Fibroblast of mammary gland (primary cell): ENCODE measurements at regions not wholly inside any gene's neighbourhood (a gene's known extent, or its start where the extent isn't known, plus 50 kb on each side); places are given as distances from the start of the nearest gene placed in this dataset.
"Not testable (repeated sequence)": the region's sequence is repeated elsewhere in the genome, so short reads cannot be mapped to it uniquely, and the experiment has no call there.

Experiments
- DNase-seq: peaks from one replicate; pipeline ENCODE4 v3.0.0-alpha.2; 2010; ENCODE audit warnings: low read depth
- H3K4me3 ChIP-seq: 2 replicates; pipeline ENCODE4 v1.5.1; 2011; ENCODE audit warnings: low read depth, mild to moderate bottlenecking, low read length, moderate library complexity; ENCODE audit not compliant: control insufficient read depth
- TF ChIP-seq, protein P1 (sequence below): conservative IDR thresholded peaks from 2 replicates; pipeline ENCODE4 v1.5.1; 2011; ENCODE audit warnings: low read depth, low read length, inconsistent platforms; ENCODE audit not compliant: control insufficient read depth, insufficient read depth

- H3K4me3 ChIP-seq = no peak overlapping the region
- DNase-seq = no peak
- TF ChIP-seq, protein P1, sequence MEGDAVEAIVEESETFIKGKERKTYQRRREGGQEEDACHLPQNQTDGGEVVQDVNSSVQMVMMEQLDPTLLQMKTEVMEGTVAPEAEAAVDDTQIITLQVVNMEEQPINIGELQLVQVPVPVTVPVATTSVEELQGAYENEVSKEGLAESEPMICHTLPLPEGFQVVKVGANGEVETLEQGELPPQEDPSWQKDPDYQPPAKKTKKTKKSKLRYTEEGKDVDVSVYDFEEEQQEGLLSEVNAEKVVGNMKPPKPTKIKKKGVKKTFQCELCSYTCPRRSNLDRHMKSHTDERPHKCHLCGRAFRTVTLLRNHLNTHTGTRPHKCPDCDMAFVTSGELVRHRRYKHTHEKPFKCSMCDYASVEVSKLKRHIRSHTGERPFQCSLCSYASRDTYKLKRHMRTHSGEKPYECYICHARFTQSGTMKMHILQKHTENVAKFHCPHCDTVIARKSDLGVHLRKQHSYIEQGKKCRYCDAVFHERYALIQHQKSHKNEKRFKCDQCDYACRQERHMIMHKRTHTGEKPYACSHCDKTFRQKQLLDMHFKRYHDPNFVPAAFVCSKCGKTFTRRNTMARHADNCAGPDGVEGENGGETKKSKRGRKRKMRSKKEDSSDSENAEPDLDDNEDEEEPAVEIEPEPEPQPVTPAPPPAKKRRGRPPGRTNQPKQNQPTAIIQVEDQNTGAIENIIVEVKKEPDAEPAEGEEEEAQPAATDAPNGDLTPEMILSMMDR = no peak
Observed at GRCh38 chr2:131724019-131724418, 196.3 kb downstream of the CCDC74A start.

- peak; percentile 50 for DNase-seq
- H3K4me3 ChIP-seq = not testable (repeated sequence)
Observed at GRCh38 chr2:131728451-131728850, 200.8 kb downstream of the CCDC74A start.

DNA sequence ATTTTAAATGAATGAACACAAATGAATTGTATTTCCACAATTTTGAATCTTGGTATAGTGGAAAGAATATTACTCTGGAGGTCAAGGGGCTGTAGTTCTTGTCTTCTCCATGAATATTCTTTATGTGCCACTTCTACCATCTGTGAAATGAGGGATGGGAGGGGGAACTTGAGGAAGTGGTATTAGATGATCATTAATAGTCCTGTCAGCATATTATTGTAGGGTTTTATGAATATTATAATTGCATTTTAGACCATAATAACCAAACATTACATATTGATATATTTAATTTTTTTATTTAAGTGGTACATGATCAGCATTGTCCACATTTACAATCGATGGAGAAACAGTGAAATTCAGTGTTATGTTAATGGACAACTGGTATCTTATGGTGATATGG, 205.8 kb downstream of the CCDC74A start:
- DNase-seq, H3K4me3 ChIP-seq: not testable (repeated sequence)

DNA sequence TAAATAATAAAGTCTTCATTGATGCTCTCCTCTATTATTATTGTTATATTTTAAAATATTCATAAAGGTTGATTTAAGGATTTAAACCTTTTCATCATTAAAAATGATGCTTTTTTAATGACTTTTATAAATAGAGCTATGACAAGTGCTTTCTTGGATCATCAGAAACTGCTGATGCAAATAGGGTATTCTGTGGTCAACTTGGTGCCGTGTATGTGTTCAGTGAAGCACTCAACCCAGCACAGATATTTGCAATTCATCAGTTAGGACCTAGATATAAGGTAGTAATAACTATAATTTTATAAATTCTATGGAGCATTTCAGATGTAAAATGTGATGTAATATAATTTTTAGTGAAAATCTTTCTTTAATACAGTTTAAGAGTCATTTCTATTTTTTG, 208.7 kb downstream of the CCDC74A start:
- DNase-seq, H3K4me3 ChIP-seq: not testable (repeated sequence)

- not testable (repeated sequence) for DNase-seq, H3K4me3 ChIP-seq
Observed at GRCh38 chr2:131738533-131738932, 210.8 kb downstream of the CCDC74A start.

- not testable (repeated sequence) for H3K4me3 ChIP-seq, DNase-seq
Observed at GRCh38 chr2:131738996-131739434, 211.3 kb downstream of the CCDC74A start.

- TF ChIP-seq, protein P1 = no peak
- H3K4me3 ChIP-seq = no peak overlapping the region
- no peak for DNase-seq
Observed at GRCh38 chr2:131753640-131754561, 226.2 kb downstream of the CCDC74A start.

GRCh38 chr2:131754929-131755720, 227.4 kb downstream of the CCDC74A start:
- DNase-seq = no peak
- TF ChIP-seq, protein P1 = no peak

GRCh38 chr2:131756141-131756907, 228.6 kb downstream of the CCDC74A start:
- TF ChIP-seq, protein P1 = no peak
- no peak for DNase-seq
- H3K4me3 ChIP-seq = no peak overlapping the region

More at GRCh38 chr2:131754929-131755720, 227.4 kb downstream of the CCDC74A start:
- H3K4me3 ChIP-seq = no peak overlapping the region

DNA sequence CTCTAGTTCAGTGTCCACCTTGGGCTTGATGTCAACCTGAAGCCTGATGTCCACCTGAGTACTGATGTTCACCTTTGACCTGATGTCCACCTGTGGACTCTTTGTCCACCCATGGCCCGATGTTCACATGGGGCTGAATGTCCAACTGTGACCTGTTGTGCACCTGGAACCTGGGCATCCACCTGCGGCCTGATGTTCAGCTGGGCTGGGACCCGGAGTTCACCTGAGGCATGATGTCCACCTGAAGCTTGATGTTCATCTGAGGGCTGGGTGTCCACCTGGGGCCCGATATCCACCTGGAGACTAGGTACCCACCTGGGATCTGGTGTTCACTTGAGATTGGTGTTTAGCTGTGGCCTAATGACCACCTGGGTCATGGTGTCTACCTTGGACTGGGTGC, 231.3 kb downstream of the CCDC74A start:
- not testable (repeated sequence) for DNase-seq, H3K4me3 ChIP-seq

DNA sequence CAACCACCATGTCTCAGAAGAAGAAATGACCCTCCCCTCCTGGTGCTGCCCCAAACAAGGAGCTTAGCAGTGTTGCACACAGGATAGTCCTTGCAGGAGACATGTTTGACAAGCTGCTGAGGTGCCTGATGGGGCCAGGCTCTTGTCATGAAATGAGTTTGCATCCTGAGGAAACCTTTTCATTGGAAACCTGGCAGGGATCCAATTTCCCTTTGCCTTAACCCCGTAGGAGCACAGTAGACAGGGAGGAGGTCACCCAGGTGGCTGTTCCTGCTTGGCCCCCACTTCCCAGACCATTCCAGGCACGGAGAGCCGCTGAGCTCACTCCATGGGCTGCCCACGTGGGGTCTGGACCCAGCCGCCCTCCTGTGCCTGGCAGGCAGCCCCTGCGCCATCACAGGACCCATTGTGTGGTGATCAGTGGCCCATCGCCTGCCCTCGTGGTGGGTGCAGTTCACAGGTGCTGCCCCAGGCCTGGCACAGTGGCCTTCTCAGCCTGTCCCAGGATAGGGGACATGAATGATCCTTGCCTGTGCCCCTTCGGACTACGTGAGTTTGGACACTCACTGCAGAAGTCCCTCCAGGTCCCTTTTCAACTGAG, 247.4 kb downstream of the CCDC74A start:
- not testable (repeated sequence) for H3K4me3 ChIP-seq, DNase-seq

DNA sequence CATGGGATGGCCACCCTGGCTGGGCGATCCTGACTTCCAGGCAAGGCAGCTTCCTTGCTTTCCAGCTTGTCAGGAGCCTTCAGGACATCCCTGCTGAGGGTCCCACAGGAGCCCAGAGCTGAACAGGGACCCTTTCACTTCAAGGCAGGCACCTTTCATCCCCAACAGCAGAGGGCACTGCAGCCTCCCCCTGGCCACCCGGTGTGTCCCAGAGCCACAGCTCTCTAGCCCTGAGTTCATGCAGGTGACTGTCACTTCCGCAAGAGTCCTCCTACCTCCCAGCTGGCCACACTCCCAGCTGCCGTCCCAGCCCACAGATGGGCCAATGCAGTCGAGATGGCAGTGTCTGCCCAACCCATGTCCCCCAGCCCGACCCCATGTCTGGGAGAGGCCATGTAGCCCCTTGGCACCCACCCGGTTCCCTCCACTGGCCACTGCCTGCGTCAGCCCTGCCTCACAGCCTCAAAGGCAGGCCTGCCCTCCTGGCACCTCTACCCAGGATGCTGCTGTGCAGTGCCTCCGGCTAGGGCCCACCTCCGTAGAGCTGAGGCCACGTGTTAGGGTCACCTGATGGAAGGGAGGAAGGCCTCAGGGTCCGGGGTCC, 248.3 kb downstream of the CCDC74A start:
- H3K4me3 ChIP-seq, DNase-seq: not testable (repeated sequence)
